ENCODE measurements at regions not wholly inside any gene's neighbourhood (a gene's known extent, or its start where the extent isn't known, plus 50 kb on each side); places are given as distances from the start of the nearest gene placed in this dataset.

- no peak for DNase-seq (ENCODE audit: low read depth, low spot score)
- Histone ChIP-seq H3K27ac (no peak overlapping the region), H3K9me3 (ENCODE audit: low read depth, low read length) (no peaks in the 10 kb centered on the region), H3K9ac (ENCODE audit: insufficient read length) (no peak overlapping the region), H3K36me3 (ENCODE audit: insufficient read depth, low read length) (no peaks in the 10 kb centered on the region), H3K4me3 (no peak overlapping the region)
- no peak for TF ChIP-seq FOXP2 (optimal IDR thresholded peaks at IDR 0.05; ENCODE audit: control extremely low read depth, extremely low read length, insufficient read depth)
Observed at GRCh38 chr17:70544317-70544716, 375.0 kb downstream of the KCNJ2 start.

- peak; percentile 35 for DNase-seq (ENCODE audit: low read depth, low spot score)
- Histone ChIP-seq H3K27ac (no peak overlapping the region), H3K9me3 (ENCODE audit: low read depth, low read length) (no peaks in the 10 kb centered on the region), H3K9ac (ENCODE audit: insufficient read length) (no peak overlapping the region), H3K4me3 (no peak overlapping the region), H3K36me3 (ENCODE audit: insufficient read depth, low read length) (no peaks in the 10 kb centered on the region)
- no peak for TF ChIP-seq EZH2 (IDR thresholded peaks at IDR 0.05)
- no peak for TF ChIP-seq FOXP2 (optimal IDR thresholded peaks at IDR 0.05; ENCODE audit: control extremely low read depth, extremely low read length, insufficient read depth)
- no peak for TF ChIP-seq POLR2AphosphoS5 (IDR thresholded peaks at IDR 0.05; ENCODE audit: borderline replicate concordance, low read depth, low read length)
Observed at GRCh38 chr17:70552230-70552981, 383.1 kb downstream of the KCNJ2 start.

GRCh38 chr17:70552982-70553334 is 383.6 kb downstream of the KCNJ2 start:
- Histone ChIP-seq H3K36me3 (ENCODE audit: insufficient read depth, low read length) (no peaks in the 10 kb centered on the region), H3K27ac (no peak overlapping the region), H3K9ac (ENCODE audit: insufficient read length) (no peak overlapping the region), H3K9me3 (ENCODE audit: low read depth, low read length) (no peaks in the 10 kb centered on the region), H3K4me3 (no peak overlapping the region)
- no peak for DNase-seq (ENCODE audit: low read depth, low spot score)
- TF ChIP-seq FOXP2 (optimal IDR thresholded peaks at IDR 0.05; ENCODE audit: control extremely low read depth, extremely low read length, insufficient read depth) (no peak), POLR2AphosphoS5 (IDR thresholded peaks at IDR 0.05; ENCODE audit: borderline replicate concordance, low read depth, low read length) (no peak), EZH2 (IDR thresholded peaks at IDR 0.05) (no peak)

- Histone ChIP-seq H3K27ac (no peak overlapping the region), H3K9me3 (ENCODE audit: low read depth, low read length) (no peaks in the 10 kb centered on the region), H3K36me3 (ENCODE audit: insufficient read depth, low read length) (no peaks in the 10 kb centered on the region), H3K9ac (ENCODE audit: insufficient read length) (no peak overlapping the region), H3K4me3 (no peak overlapping the region)
- DNase-seq (ENCODE audit: low read depth, low spot score): no peak
- no peak for TF ChIP-seq EZH2 (IDR thresholded peaks at IDR 0.05)
- TF ChIP-seq FOXP2 (optimal IDR thresholded peaks at IDR 0.05; ENCODE audit: control extremely low read depth, extremely low read length, insufficient read depth): no peak
- no peak for TF ChIP-seq POLR2AphosphoS5 (IDR thresholded peaks at IDR 0.05; ENCODE audit: borderline replicate concordance, low read depth, low read length)
Observed at GRCh38 chr17:70555723-70556122, 386.4 kb downstream of the KCNJ2 start.

- Histone ChIP-seq H3K36me3 (ENCODE audit: insufficient read depth, low read length) (no peaks in the 10 kb centered on the region), H3K27ac (no peak overlapping the region), H3K9ac (ENCODE audit: insufficient read length) (no peak overlapping the region), H3K9me3 (ENCODE audit: low read depth, low read length) (no peaks in the 10 kb centered on the region), H3K4me3 (no peak overlapping the region)
- TF ChIP-seq FOXP2 (optimal IDR thresholded peaks at IDR 0.05; ENCODE audit: control extremely low read depth, extremely low read length, insufficient read depth) (no peak), POLR2AphosphoS5 (IDR thresholded peaks at IDR 0.05; ENCODE audit: borderline replicate concordance, low read depth, low read length) (no peak), EZH2 (IDR thresholded peaks at IDR 0.05) (no peak)
- no peak for DNase-seq (ENCODE audit: low read depth, low spot score)
Observed at GRCh38 chr17:70558821-70559220, 389.5 kb downstream of the KCNJ2 start.

- TF ChIP-seq EZH2 (IDR thresholded peaks at IDR 0.05): no peak
- TF ChIP-seq POLR2AphosphoS5 (IDR thresholded peaks at IDR 0.05; ENCODE audit: borderline replicate concordance, low read depth, low read length): no peak
- TF ChIP-seq FOXP2 (optimal IDR thresholded peaks at IDR 0.05; ENCODE audit: control extremely low read depth, extremely low read length, insufficient read depth): no peak
- no peak overlapping the region for H3K27ac ChIP-seq
- H3K9ac ChIP-seq (ENCODE audit: insufficient read length): no peak overlapping the region
- no peak overlapping the region for H3K4me3 ChIP-seq
- no peaks in the 10 kb centered on the region for H3K9me3 ChIP-seq (ENCODE audit: low read depth, low read length)
- no peak for DNase-seq (ENCODE audit: low read depth, low spot score)
- no peaks in the 10 kb centered on the region for H3K36me3 ChIP-seq (ENCODE audit: insufficient read depth, low read length)
Observed at GRCh38 chr17:70560471-70560870, 391.1 kb downstream of the KCNJ2 start.

GRCh38 chr17:70562137-70562536 is 392.8 kb downstream of the KCNJ2 start:
- H3K36me3 ChIP-seq (ENCODE audit: insufficient read depth, low read length): no peaks in the 10 kb centered on the region
- no peak overlapping the region for H3K9ac ChIP-seq (ENCODE audit: insufficient read length)
- TF ChIP-seq POLR2AphosphoS5 (IDR thresholded peaks at IDR 0.05; ENCODE audit: borderline replicate concordance, low read depth, low read length) (no peak), EZH2 (IDR thresholded peaks at IDR 0.05) (no peak), FOXP2 (optimal IDR thresholded peaks at IDR 0.05; ENCODE audit: control extremely low read depth, extremely low read length, insufficient read depth) (no peak)
- no peaks in the 10 kb centered on the region for H3K9me3 ChIP-seq (ENCODE audit: low read depth, low read length)
- H3K4me3 ChIP-seq: no peak overlapping the region
- no peak for DNase-seq (ENCODE audit: low read depth, low spot score)
- H3K27ac ChIP-seq: no peak overlapping the region

- Histone ChIP-seq H3K4me3 (no peak overlapping the region), H3K9ac (ENCODE audit: insufficient read length) (no peak overlapping the region), H3K36me3 (ENCODE audit: insufficient read depth, low read length) (no peaks in the 10 kb centered on the region), H3K9me3 (ENCODE audit: low read depth, low read length) (no peaks in the 10 kb centered on the region), H3K27ac (no peak overlapping the region)
- no peak for TF ChIP-seq FOXP2 (optimal IDR thresholded peaks at IDR 0.05; ENCODE audit: control extremely low read depth, extremely low read length, insufficient read depth)
- TF ChIP-seq POLR2AphosphoS5 (IDR thresholded peaks at IDR 0.05; ENCODE audit: borderline replicate concordance, low read depth, low read length): no peak
- TF ChIP-seq EZH2 (IDR thresholded peaks at IDR 0.05): no peak
- no peak for DNase-seq (ENCODE audit: low read depth, low spot score)
Observed at GRCh38 chr17:70563281-70563820, 394.0 kb downstream of the KCNJ2 start.
